AG09319 (cell line): ENCODE measurements at regions not wholly inside any gene's neighbourhood (a gene's known extent, or its start where the extent isn't known, plus 50 kb on each side); places are given as distances from the start of the nearest gene placed in this dataset.
A peak's percentile ranks its signal among the peaks of the same experiment; 100 is the strongest.

Experiments
- DNase-seq: peaks from one replicate; pipeline ENCODE4 v3.0.0-alpha.2; 2010; ENCODE audit warnings: low read depth; ENCODE audit errors: extremely low read depth
- CTCF ChIP-seq: IDR thresholded peaks from 2 replicates; pipeline ENCODE4 v1.5.1; 2011; ENCODE audit warnings: low read depth, mild to moderate bottlenecking, inconsistent platforms, low read length, moderate library complexity

DNA sequence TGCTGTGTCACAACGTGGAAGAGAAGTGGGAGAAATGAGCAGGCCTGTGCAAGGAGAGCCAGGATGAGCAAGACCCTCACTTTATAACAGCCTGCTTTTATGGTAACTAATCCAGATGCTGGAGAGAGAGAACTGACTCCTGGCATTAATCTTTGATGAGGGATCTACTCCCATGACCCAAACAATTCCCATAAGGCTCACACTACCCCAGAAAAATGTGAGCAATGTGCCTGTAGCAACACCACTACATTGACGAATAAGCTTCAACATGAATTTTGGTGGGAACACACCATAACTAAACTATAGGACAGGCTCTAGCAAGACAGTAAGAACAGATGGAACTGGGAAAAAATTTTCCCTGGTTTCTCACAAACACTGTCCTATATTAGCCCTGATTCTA is 173.6 kb upstream of the PRSS58 start:
- DNase-seq = no peak
- no peak for TF ChIP-seq CTCF

DNA sequence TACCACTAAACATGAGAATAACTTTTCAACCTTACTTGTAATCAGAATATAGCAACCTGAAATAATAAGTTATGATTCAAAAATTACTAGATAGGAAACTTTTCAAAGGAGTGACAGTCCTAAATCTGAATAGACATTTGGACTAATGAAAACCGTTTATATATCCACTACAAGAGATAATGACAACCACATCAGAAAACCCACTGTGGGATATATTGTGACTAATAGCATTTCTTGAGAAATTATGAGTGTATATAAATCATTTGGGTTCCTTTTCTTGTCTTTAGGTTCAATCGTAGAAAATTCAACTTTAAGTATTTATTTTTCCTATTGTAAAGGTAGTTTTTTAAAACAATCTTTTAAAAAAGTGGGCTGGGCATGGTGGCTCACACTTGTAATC is 170.2 kb upstream of the PRSS58 start:
- no peak for TF ChIP-seq CTCF
- no peak for DNase-seq

GRCh38 chr7:142425281-142425680 is 167.4 kb upstream of the PRSS58 start:
- DNase-seq = no peak
- no peak for TF ChIP-seq CTCF

DNA sequence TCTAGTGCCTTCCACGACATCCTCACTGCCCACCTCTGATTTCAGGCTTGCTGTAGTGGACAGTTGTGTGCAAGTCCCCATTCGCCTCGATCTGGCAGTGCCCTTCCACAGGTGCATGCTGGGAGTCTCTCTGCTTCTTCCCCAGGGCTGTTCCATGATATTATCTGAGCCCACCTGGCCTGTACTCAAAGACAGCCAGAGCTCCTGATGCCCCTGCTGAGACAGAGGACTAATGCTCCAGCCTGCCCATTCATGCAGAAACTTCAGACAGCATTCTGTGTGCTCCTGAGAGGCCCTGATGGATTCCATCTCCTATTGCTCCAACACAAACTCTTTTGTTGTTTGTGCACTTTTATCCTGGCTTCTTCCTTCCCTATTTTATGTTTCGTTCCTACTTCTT is 164.8 kb upstream of the PRSS58 start:
- DNase-seq = no peak
- no peak for TF ChIP-seq CTCF

DNA sequence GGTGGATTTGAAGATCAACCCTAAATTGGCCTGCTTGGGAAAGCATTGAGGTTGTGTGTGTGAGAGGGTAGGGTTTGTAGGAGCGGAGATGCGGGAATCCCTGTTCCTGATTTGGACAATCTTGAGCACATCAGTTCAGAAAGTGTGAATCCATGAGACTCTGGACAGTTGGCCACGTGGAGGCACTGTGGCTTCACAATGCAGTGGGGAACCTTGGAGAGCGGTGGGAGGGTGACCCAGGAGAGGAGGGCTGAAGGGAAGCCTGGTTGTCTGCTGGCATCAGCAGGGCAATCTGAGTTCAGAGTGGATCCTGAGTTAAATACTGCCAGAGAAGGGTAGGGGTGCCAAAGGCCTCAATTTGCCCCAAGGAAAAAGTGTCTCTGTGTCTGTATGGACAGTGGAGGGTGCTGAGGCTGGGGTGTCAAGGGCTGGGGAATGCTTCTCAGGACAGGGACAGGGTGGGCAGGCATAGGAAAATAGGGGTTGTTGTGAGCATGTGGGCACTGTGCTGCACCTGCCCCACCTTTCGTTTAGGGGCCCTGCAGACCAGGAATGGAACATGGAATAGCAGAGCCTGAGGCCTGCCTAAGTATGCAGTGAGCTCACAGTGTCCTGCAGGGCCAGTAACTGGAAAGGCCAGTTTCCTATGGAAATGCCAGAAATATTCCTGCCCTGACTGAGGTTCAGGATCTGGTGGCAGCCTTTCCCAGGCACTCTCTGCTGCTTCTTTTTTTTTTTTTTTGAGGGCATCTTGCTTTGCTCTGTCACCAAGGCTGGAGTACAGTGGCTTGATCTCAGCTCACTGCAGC is 162.9 kb upstream of the PRSS58 start:
- peak; percentile 49 for TF ChIP-seq CTCF
- DNase-seq = no peak

GRCh38 chr7:142418326-142418725 is 160.5 kb upstream of the PRSS58 start:
- DNase-seq = no peak
- no peak for TF ChIP-seq CTCF

GRCh38 chr7:142414915-142415314 is 157.1 kb upstream of the PRSS58 start:
- TF ChIP-seq CTCF = no peak
- no peak for DNase-seq
